ENCODE measurements at regions not wholly inside any gene's neighbourhood (a gene's known extent, or its start where the extent isn't known, plus 50 kb on each side); places are given as distances from the start of the nearest gene placed in this dataset.
"Not testable (repeated sequence)": the region's sequence is repeated elsewhere in the genome, so short reads cannot be mapped to it uniquely, and the experiment has no call there.

DNA sequence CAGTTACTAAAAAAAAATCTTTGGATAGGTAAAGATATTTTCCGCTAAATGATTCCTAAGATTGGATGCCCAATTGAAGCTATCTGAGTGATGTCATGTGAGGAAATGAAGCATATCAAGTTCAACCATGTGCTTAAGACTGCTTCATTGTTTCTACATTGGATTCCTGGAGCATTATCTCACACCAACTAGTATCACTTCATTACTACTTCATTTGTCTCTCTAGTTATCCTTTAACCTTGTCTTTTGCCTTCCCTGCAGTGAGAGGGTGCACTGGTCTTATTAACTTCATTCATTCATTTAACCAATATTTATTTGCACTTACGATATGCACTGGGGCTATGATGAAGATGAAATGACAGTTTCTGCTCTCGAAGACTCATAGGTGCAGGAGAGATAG is 198.1 kb downstream of the SLC38A4 start:
- no peak for DNase-seq (ENCODE audit: low spot score)

DNA sequence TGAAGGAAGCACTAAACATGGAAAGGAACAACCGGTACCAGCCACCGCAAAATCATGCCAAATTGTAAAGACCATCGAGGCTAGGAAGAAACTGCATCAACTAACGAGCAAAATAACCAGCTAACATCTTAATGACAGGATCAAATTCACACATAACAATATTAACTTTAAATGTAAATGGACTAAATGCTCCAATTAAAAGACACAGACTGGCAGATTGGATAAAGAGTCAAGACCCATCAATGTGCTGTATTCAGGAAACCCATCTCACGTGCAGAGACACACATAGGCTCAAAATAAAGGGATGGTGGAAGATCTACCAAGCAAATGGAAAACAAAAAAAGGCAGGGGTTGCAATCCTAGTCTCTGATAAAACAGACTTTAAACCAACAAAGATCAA is 206.3 kb downstream of the SLC38A4 start:
- not testable (repeated sequence) for DNase-seq (ENCODE audit: low spot score)

DNA sequence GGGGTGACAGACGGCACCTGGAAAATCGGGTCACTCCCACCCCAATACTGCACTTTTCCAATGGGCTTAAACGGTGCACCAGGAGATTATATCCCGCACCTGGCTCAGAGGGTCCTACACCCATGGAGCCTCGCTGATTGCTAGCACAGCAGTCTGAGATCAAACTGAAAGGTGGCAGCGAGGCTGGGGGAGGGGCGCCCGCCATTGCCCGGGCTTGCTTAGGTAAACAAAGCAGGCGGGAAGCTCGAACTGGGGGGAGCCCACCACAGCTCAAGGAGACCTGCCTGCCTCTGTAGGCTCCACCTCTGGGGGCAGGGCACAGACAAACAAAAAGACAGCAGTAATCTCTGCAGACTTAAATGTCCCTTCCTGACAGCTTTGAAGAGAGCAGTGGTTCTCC is 208.1 kb downstream of the SLC38A4 start:
- DNase-seq (ENCODE audit: low spot score), result not testable (repeated sequence)

DNA sequence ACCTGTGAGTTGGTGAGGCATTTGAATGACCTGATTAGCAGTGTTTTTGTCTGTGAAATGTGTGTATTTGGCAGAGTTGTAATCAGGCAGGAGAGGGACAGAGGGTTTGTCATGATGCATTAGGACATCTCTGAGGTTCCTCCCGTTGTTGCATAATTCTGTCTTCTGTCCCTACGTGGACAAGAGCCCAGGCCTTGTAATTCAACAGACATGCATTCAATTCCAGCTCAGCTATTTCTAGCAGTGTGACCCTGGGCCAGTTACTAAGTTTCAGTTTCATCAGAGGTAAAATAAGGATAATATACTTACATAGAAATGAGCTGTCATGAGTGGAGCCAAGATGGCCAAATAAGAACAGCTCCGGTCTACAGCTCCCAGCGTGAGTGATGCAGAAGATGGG is 208.6 kb downstream of the SLC38A4 start:
- no peak for DNase-seq (ENCODE audit: low spot score)

DNA sequence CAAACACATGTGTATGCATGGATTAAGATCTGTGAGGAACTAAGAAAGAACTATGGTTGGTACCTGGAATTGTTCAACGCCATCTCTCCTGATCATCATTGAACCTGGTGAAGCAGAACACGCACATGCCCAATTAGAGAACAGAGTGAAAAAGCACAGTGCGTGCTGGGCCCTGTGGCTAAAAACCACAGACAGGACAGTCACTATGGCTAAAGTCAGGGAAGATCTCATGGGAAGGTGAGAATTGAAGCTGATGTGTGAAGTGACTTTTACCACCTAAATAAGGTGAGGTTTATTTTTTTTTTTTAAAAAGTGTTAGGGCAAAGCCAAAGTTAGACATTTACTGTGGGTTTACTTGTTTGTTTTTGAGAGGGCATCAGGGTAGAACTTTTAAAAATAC is 215.0 kb downstream of the SLC38A4 start:
- no peak for DNase-seq (ENCODE audit: low spot score)

DNA sequence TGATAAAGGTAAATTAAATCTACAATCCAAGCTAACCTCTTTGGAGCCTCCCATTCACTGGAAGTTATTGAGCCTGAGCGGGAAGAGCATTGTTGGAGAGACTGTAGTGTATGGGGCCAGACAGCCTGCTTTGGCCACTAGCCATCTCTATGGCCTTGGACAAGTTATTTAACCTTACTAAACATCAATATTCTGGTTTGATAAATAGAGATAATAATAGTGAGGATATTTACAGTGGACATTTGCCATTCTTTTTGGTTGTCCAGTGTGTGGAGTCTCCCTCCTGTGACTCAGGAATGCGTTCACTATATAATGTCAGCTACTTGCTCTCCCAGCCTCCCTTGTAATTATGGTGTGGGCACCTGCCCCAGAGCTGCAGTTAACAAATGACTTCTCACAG is 216.1 kb downstream of the SLC38A4 start:
- no peak for DNase-seq (ENCODE audit: low spot score)

DNA sequence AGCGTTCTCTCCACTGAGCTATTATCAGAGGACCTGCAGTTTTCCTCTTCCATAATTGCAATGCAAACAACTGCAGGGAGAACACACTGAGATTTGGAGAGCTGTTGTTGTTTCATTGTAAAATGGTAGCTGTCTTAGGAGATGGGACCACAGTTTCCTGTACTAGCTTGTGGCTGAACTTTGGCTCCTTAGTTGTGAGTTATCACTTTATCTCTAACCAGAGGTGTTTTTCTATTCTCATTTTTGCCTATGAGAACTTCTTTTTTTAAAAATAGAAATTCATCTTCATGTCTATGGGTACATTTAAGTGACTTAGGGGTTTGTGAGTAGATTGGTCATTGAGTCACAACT is 216.5 kb downstream of the SLC38A4 start:
- DNase-seq (ENCODE audit: low spot score), result no peak

DNA sequence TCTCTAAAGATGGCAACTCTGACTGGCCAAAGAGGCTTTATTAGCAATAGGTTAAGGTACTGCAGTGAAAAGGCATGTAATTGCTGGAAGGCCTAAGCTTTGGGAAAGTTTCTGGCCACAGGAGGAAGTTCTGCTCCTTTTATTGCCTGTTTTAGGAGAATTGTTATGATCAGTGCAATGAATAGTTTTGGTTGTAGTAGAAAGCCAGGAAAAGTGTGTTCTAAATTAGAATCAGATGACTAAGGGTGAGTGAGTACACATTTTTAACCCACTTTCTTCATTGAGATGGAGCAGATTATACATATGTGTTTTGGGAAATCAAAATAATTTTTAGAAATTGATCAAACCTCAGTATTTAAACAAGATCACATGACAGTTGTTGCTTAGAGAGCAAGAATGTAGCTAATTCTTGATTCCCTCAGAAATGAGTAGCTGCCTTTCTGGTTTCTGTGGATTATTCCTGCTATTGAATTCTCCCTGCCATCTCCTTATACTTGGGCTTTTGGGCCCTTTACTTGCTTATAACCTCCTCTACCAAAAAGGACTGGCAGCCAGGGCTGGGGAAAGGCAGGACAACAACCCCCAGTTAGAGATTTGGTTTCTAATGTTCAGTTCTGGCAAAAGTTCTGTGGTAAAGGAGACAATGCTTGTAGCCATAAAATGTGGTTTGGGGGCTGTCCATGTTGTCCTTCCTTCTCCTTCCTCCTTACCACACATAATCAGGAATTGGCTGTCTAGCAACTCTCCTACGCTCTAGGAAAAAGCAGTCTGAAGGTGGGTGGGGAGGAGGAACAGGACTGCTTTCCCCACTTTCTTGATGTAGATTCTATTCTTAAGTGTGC is 217.1 kb downstream of the SLC38A4 start:
- DNase-seq (ENCODE audit: low spot score), result no peak

DNA sequence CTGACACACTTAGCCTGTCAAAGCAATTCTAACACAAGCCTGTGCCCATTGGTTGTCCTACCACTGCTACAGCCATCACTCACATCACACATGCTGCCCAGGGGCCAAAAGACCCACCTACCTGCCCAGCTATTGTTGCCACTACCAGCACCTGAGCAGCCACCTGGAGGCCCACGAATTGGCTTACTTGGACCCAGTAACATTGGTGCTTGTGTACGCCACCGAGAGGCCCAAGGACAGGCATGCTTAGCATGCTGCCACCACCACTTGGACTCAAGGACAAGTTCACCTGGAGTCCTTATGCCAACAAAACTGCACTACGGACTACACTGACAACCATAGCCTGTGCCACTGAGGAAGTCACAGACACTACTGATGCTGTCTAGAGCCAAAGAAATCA is 221.1 kb downstream of the SLC38A4 start:
- no peak for DNase-seq (ENCODE audit: low spot score)

DNA sequence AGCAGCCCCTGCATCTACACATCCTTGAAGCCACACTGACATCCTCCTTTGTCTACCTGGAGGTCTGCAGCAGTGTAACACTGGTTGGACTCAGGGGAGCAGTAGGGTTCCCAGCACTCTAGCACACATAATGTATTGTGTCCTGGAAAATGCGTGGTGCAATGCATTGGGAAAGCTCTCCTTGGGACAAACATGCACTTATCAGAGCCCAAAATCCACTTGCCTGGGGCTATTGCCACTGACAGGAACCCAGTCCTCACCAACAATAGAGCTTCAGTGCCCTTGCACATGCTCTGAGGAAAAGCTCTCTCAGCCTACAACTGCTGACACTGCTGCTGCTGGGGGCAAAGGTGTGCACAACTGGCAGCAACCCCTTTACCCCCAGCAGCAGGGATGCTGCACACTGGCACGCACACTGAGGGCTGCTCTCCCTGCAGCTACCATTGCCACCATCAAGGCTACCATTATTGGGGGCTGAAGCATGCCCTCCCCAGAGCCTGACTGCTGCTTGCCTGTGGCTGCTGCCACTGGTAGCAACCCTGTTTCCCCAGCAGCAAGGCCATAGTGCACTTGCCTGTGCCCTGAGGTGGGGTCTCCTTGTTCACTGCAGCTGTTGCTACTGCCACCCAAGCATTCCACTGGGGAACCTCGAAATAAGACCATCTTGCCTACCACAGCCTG is 221.9 kb downstream of the SLC38A4 start:
- no peak for DNase-seq (ENCODE audit: low spot score)

DNA sequence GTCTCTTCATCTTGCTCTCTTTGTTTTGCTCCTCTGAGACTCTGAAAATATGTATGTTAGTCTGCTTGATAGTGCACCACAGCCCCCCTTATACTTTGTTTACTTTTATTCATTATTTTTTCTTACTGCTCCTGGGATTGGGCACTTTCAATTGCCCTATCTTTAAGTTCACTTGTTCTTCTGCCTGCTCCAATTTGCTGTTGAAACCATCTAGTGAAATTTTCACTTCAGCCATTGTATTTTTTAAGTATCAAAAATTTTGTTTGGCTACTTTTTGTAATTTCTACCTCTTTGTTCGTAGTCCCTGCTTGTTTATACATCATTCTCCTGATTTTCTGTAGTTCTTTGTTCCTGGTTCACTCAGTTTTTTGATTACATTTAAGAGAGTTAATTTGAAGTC is 223.3 kb downstream of the SLC38A4 start:
- no peak for DNase-seq (ENCODE audit: low spot score)

DNA sequence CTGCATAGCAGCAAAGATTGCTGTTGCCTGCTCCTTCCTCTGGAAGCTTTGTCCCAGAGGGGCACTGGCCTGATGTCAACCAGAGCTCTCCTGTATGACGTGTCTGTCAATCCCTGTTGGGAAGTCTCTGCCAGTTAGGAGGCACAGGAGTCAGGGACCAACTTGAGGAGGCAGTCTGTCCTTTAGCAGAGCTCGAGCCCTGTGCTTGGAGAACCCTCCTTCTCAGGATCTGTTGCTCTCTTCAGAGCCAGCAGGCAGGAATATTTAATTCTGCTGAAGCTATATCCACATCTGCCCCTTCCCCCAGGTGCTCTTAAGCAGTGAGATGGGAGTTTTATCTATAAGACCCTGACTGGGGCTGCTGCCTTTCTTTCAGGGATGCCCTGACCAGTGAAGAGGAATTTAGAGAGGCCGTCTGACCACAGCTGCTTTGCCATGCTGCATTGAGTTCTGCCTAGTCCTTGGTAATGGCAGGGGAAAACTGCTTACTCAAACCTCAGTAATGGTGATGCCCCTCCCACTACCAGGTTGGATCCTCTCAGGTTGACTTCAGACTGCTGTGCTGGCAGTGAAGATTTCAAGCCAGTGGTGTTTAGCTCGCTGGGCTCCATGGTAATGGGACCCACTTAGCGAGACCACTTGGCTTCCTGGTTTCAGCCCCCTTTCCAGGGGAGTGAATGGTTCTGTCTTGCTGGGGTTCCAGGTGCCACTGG is 218.6 kb upstream of the SLC38A2 start:
- DNase-seq (ENCODE audit: low spot score), result peak; percentile 8

DNA sequence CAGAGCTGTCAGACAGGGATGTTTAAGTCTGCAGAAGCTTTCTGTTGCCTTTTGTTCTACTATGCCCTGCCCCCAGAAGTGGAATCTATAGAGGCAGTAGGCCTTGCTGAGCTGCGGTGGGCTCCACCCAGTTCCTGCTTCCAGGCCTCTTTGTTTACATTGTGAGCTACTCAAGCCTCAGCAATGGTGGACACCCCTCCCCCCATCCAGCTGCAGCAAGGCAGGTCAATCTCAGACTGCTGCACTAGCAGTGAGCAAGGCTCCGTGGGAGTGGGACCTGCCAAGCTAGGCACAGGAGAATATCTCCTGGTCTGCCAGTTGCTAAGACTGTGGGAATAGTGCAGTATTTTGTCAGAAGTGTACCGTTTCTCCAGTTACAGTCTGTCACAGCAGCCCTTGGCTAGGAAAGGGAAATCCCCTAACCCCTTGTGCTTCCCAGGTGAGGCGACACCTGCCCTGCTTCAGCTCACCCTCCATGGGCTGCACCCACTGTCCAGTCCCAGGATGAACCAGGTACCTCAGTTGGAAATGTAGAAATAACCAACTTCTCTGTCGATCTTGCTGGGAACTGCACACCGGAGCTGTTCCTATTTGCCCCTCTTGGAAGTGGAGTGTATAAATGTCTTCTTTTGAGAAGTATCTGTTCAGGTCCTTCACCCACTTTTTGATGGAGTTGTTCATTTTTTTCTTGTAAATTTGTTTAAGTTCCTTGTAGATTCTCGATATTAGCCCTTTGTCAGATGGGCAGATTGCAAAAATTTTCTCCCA is 213.5 kb upstream of the SLC38A2 start:
- DNase-seq (ENCODE audit: low spot score), result peak; percentile 52

DNA sequence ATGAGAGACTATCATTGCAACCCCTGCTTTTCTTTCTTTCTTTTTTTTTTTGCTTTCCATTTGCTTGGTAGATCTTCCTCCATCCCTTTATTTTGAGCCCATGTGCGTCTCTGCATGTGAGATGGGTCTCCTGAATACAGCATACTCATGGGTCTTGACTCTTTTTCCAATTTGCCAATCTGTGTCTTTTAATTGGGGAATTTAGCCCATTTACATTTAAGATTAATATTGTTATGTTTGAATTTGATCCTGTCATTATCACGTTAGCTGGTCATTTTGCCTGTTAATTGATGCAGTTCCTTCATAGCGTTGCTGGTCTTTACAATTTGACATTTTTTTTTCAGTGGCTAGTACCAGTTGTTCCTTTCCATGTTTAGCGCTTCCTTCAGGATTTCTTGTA is 211.5 kb upstream of the SLC38A2 start:
- not testable (repeated sequence) for DNase-seq (ENCODE audit: low spot score)

DNA sequence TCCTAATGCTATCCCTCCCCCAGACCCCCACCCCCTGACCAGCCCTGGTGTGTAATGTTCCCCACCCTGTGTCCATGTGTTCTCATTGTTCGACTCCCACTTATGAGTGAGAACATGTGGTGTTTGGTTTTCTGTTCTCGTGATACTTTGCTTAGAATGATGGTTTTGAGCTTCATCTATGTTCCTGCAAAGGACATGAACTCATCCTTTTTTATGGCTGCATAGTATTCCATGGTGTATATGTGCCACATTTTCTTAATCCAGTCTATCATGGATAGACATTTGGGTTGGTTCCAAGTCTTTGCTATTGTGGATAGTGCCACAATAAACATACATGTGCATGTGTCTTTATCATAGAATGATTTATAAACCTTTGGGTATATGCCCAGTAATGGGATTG is 209.4 kb upstream of the SLC38A2 start:
- DNase-seq (ENCODE audit: low spot score), result not testable (repeated sequence)

DNA sequence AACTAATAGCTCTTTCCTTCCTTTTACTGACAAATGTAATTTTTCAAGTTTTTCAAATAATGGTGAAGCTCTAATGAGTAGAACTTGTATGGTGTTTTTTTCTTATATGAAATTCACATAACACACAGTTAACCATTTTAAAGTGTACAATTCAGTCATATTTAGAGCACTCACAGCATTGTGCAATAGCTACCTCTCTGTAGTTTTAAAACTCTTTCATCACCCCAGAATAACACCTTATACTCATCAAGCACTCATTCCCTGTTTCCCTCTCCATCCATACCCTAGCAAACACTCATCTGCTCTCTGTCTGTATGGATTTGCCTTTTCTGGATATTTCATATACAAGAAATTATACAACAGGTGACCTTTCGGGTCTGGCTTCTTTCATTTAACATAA is 207.9 kb upstream of the SLC38A2 start:
- no peak for DNase-seq (ENCODE audit: low spot score)

DNA sequence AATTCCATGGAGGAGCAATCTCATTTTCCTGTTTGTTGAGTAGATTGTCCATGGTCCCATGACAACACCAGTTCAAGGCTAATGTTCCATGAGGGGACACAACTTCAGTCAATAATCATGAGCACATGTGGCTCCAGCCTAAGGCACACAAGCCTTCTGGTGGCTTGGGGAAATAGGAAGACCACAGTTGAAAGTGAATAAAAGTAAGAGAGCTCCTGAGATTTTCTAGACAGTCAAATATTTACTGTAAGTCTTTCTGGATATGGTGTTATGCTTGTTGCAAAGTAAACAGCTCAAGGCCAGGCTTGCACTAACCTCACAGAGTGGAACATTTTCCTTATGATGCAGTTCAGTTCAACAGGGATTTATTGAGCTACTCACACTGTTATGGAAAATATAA is 206.9 kb upstream of the SLC38A2 start:
- no peak for DNase-seq (ENCODE audit: low spot score)

DNA sequence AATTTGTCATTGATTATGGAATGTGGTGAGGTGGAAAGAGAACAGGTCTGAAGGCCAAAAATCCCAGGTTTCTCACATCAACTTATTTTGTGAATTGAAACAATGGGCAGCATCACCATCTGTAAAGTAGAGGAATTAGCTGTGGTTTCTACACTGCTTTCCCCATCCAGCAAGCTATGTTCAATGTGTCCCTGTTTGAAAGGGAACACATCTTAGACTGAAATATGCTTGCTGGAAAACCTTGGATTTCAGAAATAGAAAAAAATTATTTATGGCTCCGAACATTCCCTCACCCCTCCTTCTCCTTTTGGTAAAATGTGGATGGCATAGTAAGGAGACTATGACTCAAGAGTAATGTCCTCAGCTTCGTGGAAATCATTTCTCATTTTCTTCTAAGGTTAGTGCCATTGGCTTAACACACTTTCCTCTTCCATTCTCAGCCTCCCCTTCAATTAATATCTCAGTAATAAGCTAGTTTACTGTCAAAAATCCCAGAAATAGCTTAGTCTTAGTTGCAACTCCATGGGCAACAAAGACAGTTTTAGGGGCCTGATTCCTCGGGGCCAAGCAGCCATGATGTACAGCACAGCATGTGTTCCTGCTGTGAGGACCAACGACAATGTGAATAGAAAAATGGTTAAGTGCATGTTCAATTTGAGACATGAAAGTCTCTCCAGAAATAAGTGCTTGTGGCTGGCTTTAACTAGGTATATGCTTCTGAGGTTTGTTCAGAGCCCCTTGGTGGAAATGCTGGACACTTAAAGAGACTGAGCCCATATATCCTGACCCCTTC is 205.8 kb upstream of the SLC38A2 start:
- no peak for DNase-seq (ENCODE audit: low spot score)

DNA sequence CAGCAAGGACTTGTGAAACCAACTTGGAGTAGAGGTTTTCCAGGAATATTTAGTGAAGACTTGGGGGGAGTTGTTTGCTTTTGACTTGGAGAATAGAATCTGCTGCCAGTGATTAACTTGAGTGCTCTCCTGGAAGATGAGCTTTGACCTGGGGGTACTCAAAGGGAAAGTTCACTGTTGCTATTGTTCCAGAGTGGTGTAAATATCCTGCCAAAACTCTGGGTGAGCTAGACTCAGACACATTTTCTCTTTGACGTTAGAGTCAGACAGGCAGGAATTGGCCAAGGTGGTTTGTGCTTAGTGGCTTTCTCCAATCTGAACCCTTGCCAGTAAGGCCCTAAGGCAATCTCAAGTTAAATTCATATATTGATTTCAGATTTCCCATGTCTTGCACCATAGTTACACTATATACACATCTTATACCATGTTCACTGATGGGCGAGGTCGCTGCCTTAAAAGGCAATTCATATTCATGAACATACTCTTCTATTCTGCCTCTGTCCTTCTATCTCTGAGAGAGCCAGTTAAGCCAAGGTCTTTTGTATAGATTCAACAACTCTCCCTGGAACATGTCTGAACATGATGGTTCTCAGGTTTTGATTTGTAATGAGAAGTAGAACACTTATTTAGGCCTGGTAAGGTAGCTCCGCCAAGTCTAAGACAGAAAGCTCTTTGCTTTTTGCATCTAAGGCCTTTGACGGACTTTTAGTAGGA is 204.6 kb upstream of the SLC38A2 start:
- DNase-seq (ENCODE audit: low spot score), result no peak

DNA sequence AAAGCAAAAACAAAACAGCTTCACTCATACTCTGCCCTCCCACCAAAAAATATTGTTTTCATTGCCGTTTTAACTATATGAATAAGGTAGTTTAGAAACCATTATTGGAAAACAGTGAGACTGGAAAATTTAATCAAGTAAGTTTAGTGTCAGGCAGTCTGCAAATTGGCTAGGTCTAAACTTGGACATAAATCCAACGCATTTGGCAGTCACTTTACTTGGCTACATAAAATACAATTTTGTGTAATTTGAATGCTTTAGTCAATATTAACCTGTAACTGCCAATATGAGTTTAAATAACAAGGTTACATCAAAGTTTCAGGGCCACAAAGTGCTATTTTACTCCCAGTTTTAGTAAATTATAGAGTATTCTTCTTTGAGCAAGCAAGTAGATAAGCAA is 202.3 kb upstream of the SLC38A2 start:
- no peak for DNase-seq (ENCODE audit: low spot score)

DNA sequence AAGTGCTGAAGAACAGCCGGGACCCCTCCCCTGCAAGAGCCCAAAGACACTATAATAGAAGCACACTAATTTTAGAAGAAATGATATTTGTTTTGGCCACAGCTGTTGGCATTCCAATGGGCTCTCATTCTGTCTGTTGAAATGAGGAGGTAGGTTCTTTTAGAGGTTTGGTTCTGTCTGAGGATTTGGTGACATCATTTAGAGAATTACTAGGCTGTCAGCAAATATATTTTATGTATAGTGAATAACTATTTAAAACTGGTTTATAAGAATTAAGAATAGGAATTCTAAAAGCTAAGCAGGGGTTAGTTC is 200.7 kb upstream of the SLC38A2 start:
- no peak for DNase-seq (ENCODE audit: low spot score)
